ENCODE measurements at regions not wholly inside any gene's neighbourhood (a gene's known extent, or its start where the extent isn't known, plus 50 kb on each side); places are given as distances from the start of the nearest gene placed in this dataset.

DNA sequence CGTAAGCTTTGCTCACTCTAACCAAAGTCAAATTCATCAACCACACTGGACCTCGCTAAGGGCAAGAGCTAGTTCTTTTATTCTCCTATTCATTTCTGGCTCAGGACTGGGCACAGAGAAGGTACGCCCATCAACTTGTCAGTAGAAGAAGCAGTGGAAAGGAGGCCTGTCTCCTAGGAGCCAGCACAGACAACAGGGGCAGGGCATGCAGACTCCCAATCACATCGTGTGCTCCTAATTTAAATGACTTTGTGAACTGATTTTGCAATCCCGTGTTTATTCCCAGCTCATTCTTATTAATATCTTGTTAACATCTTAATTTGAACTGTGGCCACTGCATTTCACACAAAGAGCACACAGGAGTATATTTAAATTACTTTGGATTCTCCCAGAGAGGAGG lies 161.1 kb upstream of the BCL6 start:
- POLR2A ChIA-PET, result no interaction called here

DNA sequence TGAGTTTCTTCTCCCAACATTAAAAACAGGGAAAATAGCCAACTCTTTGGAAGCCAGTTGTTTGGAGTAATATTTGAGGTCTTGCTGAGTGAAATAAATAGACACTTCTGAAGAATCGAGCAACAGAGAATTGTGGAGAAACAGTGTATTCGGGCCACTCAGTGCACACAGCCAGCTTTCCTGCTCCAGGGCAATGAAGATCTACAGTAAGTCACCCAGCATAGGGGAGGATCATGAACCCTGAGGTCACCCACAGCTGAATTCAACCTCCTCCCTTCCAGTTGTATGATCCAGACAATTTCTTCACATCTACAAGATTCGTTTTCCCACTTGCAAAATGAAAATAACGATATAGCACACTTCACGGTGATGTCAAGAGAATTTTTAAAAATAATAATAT lies 161.7 kb upstream of the BCL6 start:
- Mint-ChIP-seq H3K27me3 (ENCODE audit: low read depth) (no peaks in the 10 kb centered on the region), H3K4me3 (no peak overlapping the region), H3K27ac (no peak overlapping the region), H3K36me3 (no peaks in the 10 kb centered on the region), H3K9me3 (no peaks in the 10 kb centered on the region), H3K4me1 (peaks cover 16% of the 10 kb centered on the region)
- CTCF ChIA-PET, result no interaction called here
- DNase-seq (ENCODE audit: low spot score), result no peak
- TF ChIP-seq, protein P1, sequence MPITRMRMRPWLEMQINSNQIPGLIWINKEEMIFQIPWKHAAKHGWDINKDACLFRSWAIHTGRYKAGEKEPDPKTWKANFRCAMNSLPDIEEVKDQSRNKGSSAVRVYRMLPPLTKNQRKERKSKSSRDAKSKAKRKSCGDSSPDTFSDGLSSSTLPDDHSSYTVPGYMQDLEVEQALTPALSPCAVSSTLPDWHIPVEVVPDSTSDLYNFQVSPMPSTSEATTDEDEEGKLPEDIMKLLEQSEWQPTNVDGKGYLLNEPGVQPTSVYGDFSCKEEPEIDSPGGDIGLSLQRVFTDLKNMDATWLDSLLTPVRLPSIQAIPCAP (CRISPR knock-in tag; IDR thresholded peaks at IDR 0.05), result no peak
- no peak for TF ChIP-seq E2F4 (CRISPR knock-in tag; IDR thresholded peaks at IDR 0.05; ENCODE audit: borderline replicate concordance, low read depth)
- TF ChIP-seq ZNF512 (CRISPR knock-in tag; IDR thresholded peaks at IDR 0.05; ENCODE audit: borderline replicate concordance), result no peak
- TF ChIP-seq ESRRA (CRISPR knock-in tag; IDR thresholded peaks at IDR 0.05; ENCODE audit: borderline replicate concordance), result no peak
- no peak for TF ChIP-seq ATF6 (CRISPR knock-in tag; IDR thresholded peaks at IDR 0.05)
- TF ChIP-seq ZNF281 (CRISPR knock-in tag; IDR thresholded peaks at IDR 0.05), result no peak
- TF ChIP-seq TEAD1 (CRISPR knock-in tag; IDR thresholded peaks at IDR 0.05), result no peak
- no peak for TF ChIP-seq ZNF232 (CRISPR knock-in tag; IDR thresholded peaks at IDR 0.05)
- TF ChIP-seq JUN (CRISPR knock-in tag; IDR thresholded peaks at IDR 0.05), result no peak
- no peak for TF ChIP-seq MYBL2 (CRISPR knock-in tag; IDR thresholded peaks at IDR 0.05)
- no peak for ATAC-seq
- POLR2A ChIA-PET, result no interaction called here

More for the DNA sequence above, 161.1 kb upstream of the BCL6 start:
- CTCF ChIA-PET, result no interaction called here
- no peak overlapping the region for H3K27ac Mint-ChIP-seq
- H3K9me3 Mint-ChIP-seq, result no peaks in the 10 kb centered on the region
- no peak overlapping the region for H3K4me3 Mint-ChIP-seq
- H3K4me1 Mint-ChIP-seq, result peaks cover 21% of the 10 kb centered on the region
- H3K36me3 Mint-ChIP-seq, result no peaks in the 10 kb centered on the region
- TF ChIP-seq FOXK1 (CRISPR knock-in tag; IDR thresholded peaks at IDR 0.05), result no peak
- TF ChIP-seq ZNF317 (CRISPR knock-in tag; IDR thresholded peaks at IDR 0.05; ENCODE audit: borderline replicate concordance, low read depth), result no peak
- no peak for TF ChIP-seq NR1H2 (CRISPR knock-in tag; IDR thresholded peaks at IDR 0.05)
- no peak for TF ChIP-seq MXD4 (CRISPR knock-in tag; IDR thresholded peaks at IDR 0.05; ENCODE audit: borderline replicate concordance)
- no peak for TF ChIP-seq ELF4 (CRISPR knock-in tag; IDR thresholded peaks at IDR 0.05; ENCODE audit: low read depth)
- no peak for TF ChIP-seq ZNF138 (CRISPR knock-in tag; conservative IDR thresholded peaks at IDR 0.05)
- TF ChIP-seq, protein P2, sequence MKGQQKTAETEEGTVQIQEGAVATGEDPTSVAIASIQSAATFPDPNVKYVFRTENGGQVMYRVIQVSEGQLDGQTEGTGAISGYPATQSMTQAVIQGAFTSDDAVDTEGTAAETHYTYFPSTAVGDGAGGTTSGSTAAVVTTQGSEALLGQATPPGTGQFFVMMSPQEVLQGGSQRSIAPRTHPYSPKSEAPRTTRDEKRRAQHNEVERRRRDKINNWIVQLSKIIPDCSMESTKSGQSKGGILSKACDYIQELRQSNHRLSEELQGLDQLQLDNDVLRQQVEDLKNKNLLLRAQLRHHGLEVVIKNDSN (CRISPR knock-in tag; IDR thresholded peaks at IDR 0.05), result no peak
- TF ChIP-seq CREM (CRISPR knock-in tag; IDR thresholded peaks at IDR 0.05), result no peak
- no peak for TF ChIP-seq SP1 (CRISPR knock-in tag; conservative IDR thresholded peaks at IDR 0.05)
- TF ChIP-seq ARID4B (CRISPR knock-in tag; IDR thresholded peaks at IDR 0.05; ENCODE audit: borderline replicate concordance), result no peak
- no peaks in the 10 kb centered on the region for H3K27me3 Mint-ChIP-seq (ENCODE audit: low read depth)
- ATAC-seq (no peak), DNase-seq (ENCODE audit: low spot score) (no peak)

All from WTC11 (cell line).